Adrenal gland (tissue), 9 donors: ENCODE measurements at regions not wholly inside any gene's neighbourhood (a gene's known extent, or its start where the extent isn't known, plus 50 kb on each side); places are given as distances from the start of the nearest gene placed in this dataset.

Experiments used
- DNase-seq, 7 donors: peaks; one replicate each; pipeline ENCODE4 v3.0.0-alpha.2; 2019 to 2020
- H3K27ac ChIP-seq, 5 donors: fragments of 200-600 bp; sonication (generic) in 4 of 5; 1 replicate in 3 of 5; 2 replicates in 2 of 5; pipeline versions ENCODE4 v1.5.1 to v1.8.0; 2016 to 2020; ENCODE audit warnings: mild to moderate bottlenecking in 1 of 5
- H3K27me3 ChIP-seq: fragments of 200-600 bp; 2 replicates; pipeline ENCODE4 v1.8.0; 2021
- H3K36me3 ChIP-seq, 2 donors: fragments of 200-600 bp; replicated peaks in 1 of 2; 1 replicate in 1 of 2; 2 replicates in 1 of 2; pipeline versions ENCODE4 v1.5.1 to v1.8.0; 2018 to 2022
- H3K4me1 ChIP-seq, 2 donors: fragments of 200-600 bp; replicated peaks in 1 of 2; 1 replicate in 1 of 2; 2 replicates in 1 of 2; pipeline versions ENCODE4 v1.5.1 to v1.8.0; 2018 to 2021
- H3K4me3 ChIP-seq, 4 donors: fragments of 200-600 bp; sonication (generic) in 3 of 4; one replicate each; pipeline ENCODE4 v1.5.1; 2016 to 2018
- H3K9me3 ChIP-seq, 3 donors: fragments of 200-600 bp; sonication (generic) in 1 of 3; replicated peaks in 1 of 3; 1 replicate in 2 of 3; 2 replicates in 1 of 3; pipeline versions ENCODE4 v1.5.1 to v1.8.0; 2016 to 2021
- CTCF ChIP-seq, 6 experiments: fragments of 450-650 bp in 4 of 6; fragments of 200-600 bp in 2 of 6; sonication (generic) in 1 of 6; IDR thresholded peaks; 1 replicate in 5 of 6; 2 replicates in 1 of 6; pipeline versions ENCODE4 v1.5.1 to v1.8.0; 2016 to 2021; ENCODE audit warnings: antibody characterized with exemption in 6 of 6, mild to moderate bottlenecking in 2 of 6, moderate library complexity in 1 of 6
- POLR2A ChIP-seq, 2 donors: fragments of 450-650 bp; IDR thresholded peaks; one replicate each; pipeline ENCODE4 v1.6.1; 2017; ENCODE audit warnings: antibody characterized with exemption in 2 of 2, mild to moderate bottlenecking in 2 of 2, moderate library complexity in 1 of 2
- WGBS, 4 donors: extraction: QIAGEN DNeasy Blood & Tissue Kit in 2 of 4; methylation state at CpG; one replicate each; pipeline versions ENCODE4 v1.1.5 to v1.1.7; 2013 to 2017; 5-methylcytosine and 5-hydroxymethylcytosine counted together
- intact Hi-C, 2 donors: fragments of 100-400 bp; cut with DNase I; formaldehyde crosslinking; loops; one replicate each; pipeline versions ENCODE4 v1.14.1 to v1.15.0; 2022 to 2023
- donor health status: healthy with polysubstance abuse.
- donor health status: Bipolar disorder and iron deficiency.
- donor health status: DM: yes; HTN: yes; CAD: no.
- donor health status: DM: no; HTN: no; CAD: no.
- donor health status: DM: no; HTN: no; CAD: no.

GRCh38 chr3:35338186-35338585 is 301.1 kb upstream of the ARPP21 start:
- DNase-seq = no peak
- H3K36me3 ChIP-seq = no peaks in the 10 kb centered on the region
- H3K27me3 ChIP-seq = no peaks in the 10 kb centered on the region
- 13 to 32% (median 22%) methylated on average over 2 of the region's 2 CpGs for WGBS, 4 donors
- peaks cover 0 to 4% (median 0%) of the 10 kb centered on the region in 3 donors for H3K9me3 ChIP-seq
- no peaks in the 10 kb centered on the region for H3K4me1 ChIP-seq
- H3K4me3 ChIP-seq = no peak overlapping the region
- TF ChIP-seq CTCF (IDR thresholded peaks at IDR 0.05) (no peak), POLR2A (IDR thresholded peaks at IDR 0.05) (no peak)
- H3K27ac ChIP-seq = no peak overlapping the region
- intact Hi-C loops = no loop called here

GRCh38 chr3:35380196-35380595 is 259.1 kb upstream of the ARPP21 start:
- Histone ChIP-seq H3K27me3 (no peaks in the 10 kb centered on the region), H3K4me3 (no peak overlapping the region), H3K36me3 (no peaks in the 10 kb centered on the region), H3K4me1 (no peaks in the 10 kb centered on the region), H3K9me3 (peaks cover 0 to 4% (median 0%) of the 10 kb centered on the region in 3 donors), H3K27ac (no peak overlapping the region)
- intact Hi-C loops = no loop called here
- no peak for DNase-seq
- TF ChIP-seq CTCF (IDR thresholded peaks at IDR 0.05) (no peak), POLR2A (IDR thresholded peaks at IDR 0.05) (no peak)
- 72 to 87% (median 85%) methylated on average over 1 of the region's 1 CpG for WGBS, 4 donors

- Histone ChIP-seq H3K27me3 (no peaks in the 10 kb centered on the region), H3K9me3 (no peaks in the 10 kb centered on the region), H3K4me1 (no peaks in the 10 kb centered on the region), H3K4me3 (no peak overlapping the region), H3K27ac (no peak overlapping the region), H3K36me3 (no peaks in the 10 kb centered on the region)
- intact Hi-C loops = no loop called here
- TF ChIP-seq CTCF (IDR thresholded peaks at IDR 0.05) (no peak), POLR2A (IDR thresholded peaks at IDR 0.05) (no peak)
- no peak for DNase-seq
- 73 to 82% (median 79%) methylated on average over 2 of the region's 2 CpGs for WGBS, 4 donors
Measured at GRCh38 chr3:35383216-35383615, 256.1 kb upstream of the ARPP21 start.

- no peaks in the 10 kb centered on the region for H3K4me1 ChIP-seq
- intact Hi-C loops = no loop called here
- TF ChIP-seq CTCF (IDR thresholded peaks at IDR 0.05) = no peak
- 61 to 66% (median 66%) methylated on average over 7 to 8 of the region's 8 CpGs for WGBS, 4 donors
- H3K4me3 ChIP-seq = no peak overlapping the region
- no peaks in the 10 kb centered on the region for H3K27me3 ChIP-seq
- H3K27ac ChIP-seq = no peak overlapping the region
- no peaks in the 10 kb centered on the region for H3K36me3 ChIP-seq
- no peaks in the 10 kb centered on the region for H3K9me3 ChIP-seq
- no peak for DNase-seq
Measured at GRCh38 chr3:35383719-35384555, 255.4 kb upstream of the ARPP21 start.
